GM12878 (cell line): ENCODE measurements at regions not wholly inside any gene's neighbourhood (a gene's known extent, or its start where the extent isn't known, plus 50 kb on each side); places are given as distances from the start of the nearest gene placed in this dataset.

Experiments
- NFIC ChIP-seq: IDR thresholded peaks from 2 replicates; pipeline ENCODE4 v1.6.1; 2012; ENCODE audit warnings: low read depth, mild to moderate bottlenecking, inconsistent platforms, low read length, moderate library complexity
- RAD21 ChIP-seq: IDR thresholded peaks from 2 replicates; pipeline ENCODE4 v1.6.1; 2011; ENCODE audit warnings: mild to moderate bottlenecking, low read depth, low read length, moderate library complexity; ENCODE audit not compliant: insufficient read depth

GRCh38 chr12:45591635-45592034 is 137.9 kb upstream of the ARID2 start:
- no peak for TF ChIP-seq NFIC
- no peak for TF ChIP-seq RAD21
